Gastroesophageal sphincter (tissue), 4 donors: ENCODE measurements at regions not wholly inside any gene's neighbourhood (a gene's known extent, or its start where the extent isn't known, plus 50 kb on each side); places are given as distances from the start of the nearest gene placed in this dataset.

Source experiments
- ATAC-seq: fragments of 150-250 bp; one replicate; pipeline ENCODE4 v1.9.1; 2016; ENCODE audit warnings: mild to moderate bottlenecking, moderate library complexity
- H3K27ac ChIP-seq, 4 donors: fragments of 200-600 bp; sonication (generic) in 3 of 4; 1 replicate in 3 of 4; 2 replicates in 1 of 4; pipeline ENCODE4 v1.5.1; 2016 to 2019
- H3K27me3 ChIP-seq: fragments of 200-600 bp; sonication (generic); one replicate; pipeline ENCODE4 v1.5.1; 2019
- H3K36me3 ChIP-seq, 2 donors: fragments of 200-600 bp; sonication (generic); one replicate each; pipeline ENCODE4 v1.5.1; 2019; ENCODE audit warnings: control low read depth in 1 of 2
- H3K4me1 ChIP-seq, 3 donors: fragments of 200-600 bp; sonication (generic); 1 replicate in 2 of 3; 2 replicates in 1 of 3; pipeline ENCODE4 v1.5.1; 2016 to 2019; ENCODE audit warnings: control low read depth in 2 of 3
- H3K4me3 ChIP-seq, 2 donors: fragments of 200-600 bp; sonication (generic); one replicate each; pipeline ENCODE4 v1.5.1; 2019; ENCODE audit warnings: mild to moderate bottlenecking in 1 of 2, moderate library complexity in 1 of 2
- H3K9me3 ChIP-seq, 3 donors: fragments of 200-600 bp; sonication (generic); one replicate each; pipeline ENCODE4 v1.5.1; 2017 to 2019; ENCODE audit warnings: control low read depth in 2 of 3
- EP300 ChIP-seq: sonication (generic); formaldehyde crosslinking; IDR thresholded peaks from one replicate; pipeline ENCODE4 v1.6.1; 2017; ENCODE audit warnings: antibody characterized with exemption, mild to moderate bottlenecking
- POLR2A ChIP-seq, 2 donors: fragments of 450-650 bp; IDR thresholded peaks; one replicate each; pipeline ENCODE4 v1.6.1; 2017; ENCODE audit warnings: antibody characterized with exemption in 2 of 2, mild to moderate bottlenecking in 2 of 2, moderate library complexity in 1 of 2
- POLR2AphosphoS5 ChIP-seq: sonication (generic); formaldehyde crosslinking; IDR thresholded peaks from one replicate; pipeline ENCODE4 v1.6.1; 2017; ENCODE audit warnings: antibody characterized with exemption
- WGBS, 2 donors: methylation state at CpG; one replicate each; pipeline ENCODE4 v1.1.5; 2018; ENCODE audit warnings: low coverage in 1 of 2; 5-methylcytosine and 5-hydroxymethylcytosine counted together
- TF ChIP-seq, protein P1 (sequence below), 4 experiments: fragments of 200-600 bp in 2 of 4; fragments of 450-650 bp in 2 of 4; sonication (generic) in 1 of 4; IDR thresholded peaks; one replicate each; pipeline ENCODE4 v1.5.1; 2017 to 2019; ENCODE audit warnings: antibody characterized with exemption in 4 of 4, mild to moderate bottlenecking in 2 of 4, moderate library complexity in 2 of 4

DNA sequence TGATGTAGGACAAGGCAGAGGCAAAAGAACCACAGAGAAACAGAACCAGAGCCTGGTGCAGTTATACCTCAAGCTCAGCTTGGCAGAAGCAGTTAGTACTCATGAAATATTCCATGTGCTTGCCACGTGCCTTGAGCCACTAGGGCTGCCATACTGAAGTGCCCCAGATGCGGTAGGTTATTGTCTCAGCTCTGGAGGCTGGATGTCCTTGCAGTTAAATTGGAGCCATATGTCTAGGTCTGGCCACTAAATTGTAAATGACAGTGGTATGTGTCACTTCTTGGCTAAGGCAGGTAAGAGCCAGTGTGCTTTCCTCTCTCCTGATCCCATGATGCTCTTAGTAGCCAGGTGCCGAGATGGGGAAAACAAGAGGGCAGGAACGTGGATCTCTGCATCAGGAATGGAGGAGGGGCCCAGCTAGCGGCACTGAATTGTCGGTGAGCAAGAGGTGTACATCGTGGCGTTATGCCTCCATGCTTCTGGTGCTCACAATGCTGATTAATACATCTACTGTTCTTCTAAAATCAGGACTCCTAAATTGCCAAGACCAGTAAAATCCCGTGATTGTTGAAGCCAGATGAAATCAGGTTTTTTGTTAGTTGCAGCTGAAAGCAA, 73.5 kb downstream of the PSMG1 start:
- no peaks in the 10 kb centered on the region for H3K36me3 ChIP-seq
- ATAC-seq, result no peak
- no peaks in the 10 kb centered on the region for H3K9me3 ChIP-seq
- H3K4me1 ChIP-seq, result peaks cover 0 to 24% (median 0%) of the 10 kb centered on the region in 3 donors
- no peaks in the 10 kb centered on the region for H3K27me3 ChIP-seq
- H3K4me3 ChIP-seq, result no peak overlapping the region
- no peak overlapping the region for H3K27ac ChIP-seq
- TF ChIP-seq EP300 (no peak), POLR2A (IDR thresholded peaks at IDR 0.05) (no peak), POLR2AphosphoS5 (no peak)
- TF ChIP-seq, protein P1, sequence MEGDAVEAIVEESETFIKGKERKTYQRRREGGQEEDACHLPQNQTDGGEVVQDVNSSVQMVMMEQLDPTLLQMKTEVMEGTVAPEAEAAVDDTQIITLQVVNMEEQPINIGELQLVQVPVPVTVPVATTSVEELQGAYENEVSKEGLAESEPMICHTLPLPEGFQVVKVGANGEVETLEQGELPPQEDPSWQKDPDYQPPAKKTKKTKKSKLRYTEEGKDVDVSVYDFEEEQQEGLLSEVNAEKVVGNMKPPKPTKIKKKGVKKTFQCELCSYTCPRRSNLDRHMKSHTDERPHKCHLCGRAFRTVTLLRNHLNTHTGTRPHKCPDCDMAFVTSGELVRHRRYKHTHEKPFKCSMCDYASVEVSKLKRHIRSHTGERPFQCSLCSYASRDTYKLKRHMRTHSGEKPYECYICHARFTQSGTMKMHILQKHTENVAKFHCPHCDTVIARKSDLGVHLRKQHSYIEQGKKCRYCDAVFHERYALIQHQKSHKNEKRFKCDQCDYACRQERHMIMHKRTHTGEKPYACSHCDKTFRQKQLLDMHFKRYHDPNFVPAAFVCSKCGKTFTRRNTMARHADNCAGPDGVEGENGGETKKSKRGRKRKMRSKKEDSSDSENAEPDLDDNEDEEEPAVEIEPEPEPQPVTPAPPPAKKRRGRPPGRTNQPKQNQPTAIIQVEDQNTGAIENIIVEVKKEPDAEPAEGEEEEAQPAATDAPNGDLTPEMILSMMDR (IDR thresholded peaks at IDR 0.05), result no peak
- 97% methylated on average over 6 to 7 of the region's 9 CpGs for WGBS, 2 donors

DNA sequence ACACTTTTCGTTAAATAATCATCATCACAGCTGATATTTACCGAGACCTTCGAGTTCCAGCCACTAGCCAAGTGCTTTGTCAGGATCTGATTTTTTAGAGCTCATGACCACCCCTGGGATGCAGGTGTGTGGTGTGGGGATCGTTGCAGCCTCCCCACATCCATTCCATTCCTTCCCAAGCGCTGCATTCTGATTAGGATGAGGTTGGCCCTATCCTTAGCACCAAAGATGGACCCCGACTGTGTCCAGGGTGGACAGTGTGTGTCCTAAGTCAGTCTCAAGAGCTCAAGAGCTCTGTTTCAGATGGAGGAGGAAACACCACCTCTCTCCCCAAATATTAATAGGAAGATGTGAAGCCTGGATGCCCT, 74.1 kb downstream of the PSMG1 start:
- no peak for ATAC-seq
- H3K27ac ChIP-seq, result no peak overlapping the region
- H3K9me3 ChIP-seq, result no peaks in the 10 kb centered on the region
- H3K4me1 ChIP-seq, result peaks cover 0 to 24% (median 0%) of the 10 kb centered on the region in 3 donors
- 100% methylated on average over 3 of the region's 6 CpGs for WGBS, 2 donors
- no peaks in the 10 kb centered on the region for H3K27me3 ChIP-seq
- no peak for TF ChIP-seq POLR2A (IDR thresholded peaks at IDR 0.05)
- no peak for TF ChIP-seq POLR2AphosphoS5
- TF ChIP-seq EP300, result no peak
- TF ChIP-seq, protein P1 (IDR thresholded peaks at IDR 0.05), result no peak
- H3K36me3 ChIP-seq, result no peaks in the 10 kb centered on the region
- no peak overlapping the region for H3K4me3 ChIP-seq

DNA sequence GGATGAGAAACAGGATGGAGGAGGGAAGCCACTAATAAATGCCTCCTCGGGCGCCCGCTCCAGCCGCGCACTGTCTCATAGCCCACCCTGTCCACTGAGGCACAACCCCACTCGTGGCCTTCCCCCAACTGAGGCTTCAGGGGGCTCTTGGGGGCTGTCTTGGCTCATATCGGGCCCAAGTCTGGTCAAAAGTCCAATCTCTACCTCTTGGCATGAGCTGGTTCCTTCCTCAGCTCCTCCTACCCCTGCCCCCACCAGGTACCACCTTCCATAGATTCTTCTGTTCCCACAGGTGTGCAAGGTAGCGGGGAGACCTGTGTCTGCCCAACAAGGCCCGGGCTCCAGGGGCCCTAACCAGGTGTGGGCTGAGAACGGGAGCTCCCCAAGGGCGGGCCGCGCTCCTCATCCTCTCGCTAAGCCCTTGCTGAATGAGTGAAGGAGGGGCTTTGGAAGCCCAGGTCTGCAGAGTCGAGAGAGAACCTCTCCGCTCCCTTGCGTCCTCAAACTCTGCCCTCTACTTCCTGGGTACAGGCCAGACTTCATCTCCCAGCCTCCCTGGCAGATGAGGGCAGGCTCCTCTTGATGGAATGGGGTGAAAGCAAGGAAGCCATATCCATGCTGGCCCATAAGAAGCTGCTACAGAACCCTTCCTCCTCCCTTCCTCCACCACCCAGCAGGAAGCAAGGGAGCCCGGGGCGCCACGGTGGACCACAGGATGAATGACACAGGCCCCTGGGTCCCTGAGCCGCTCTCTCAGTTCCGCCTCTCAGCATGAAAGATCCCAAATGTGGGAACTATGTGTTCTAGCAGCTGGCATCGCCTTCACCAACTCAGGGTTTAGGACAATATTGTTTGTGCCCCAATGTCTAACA, 74.7 kb downstream of the PSMG1 start:
- TF ChIP-seq, protein P1 (IDR thresholded peaks at IDR 0.05), result no peak
- TF ChIP-seq EP300, result no peak
- no peak for TF ChIP-seq POLR2A (IDR thresholded peaks at IDR 0.05)
- TF ChIP-seq POLR2AphosphoS5, result no peak
- Histone ChIP-seq H3K36me3 (no peaks in the 10 kb centered on the region), H3K4me1 (peaks cover 0 to 24% (median 0%) of the 10 kb centered on the region in 3 donors), H3K27ac (no peak overlapping the region), H3K9me3 (no peaks in the 10 kb centered on the region), H3K4me3 (no peak overlapping the region), H3K27me3 (no peaks in the 10 kb centered on the region)
- ATAC-seq, result no peak
- WGBS, 2 donors, result 95 to 96% methylated on average over 9 to 14 of the region's 23 CpGs

DNA sequence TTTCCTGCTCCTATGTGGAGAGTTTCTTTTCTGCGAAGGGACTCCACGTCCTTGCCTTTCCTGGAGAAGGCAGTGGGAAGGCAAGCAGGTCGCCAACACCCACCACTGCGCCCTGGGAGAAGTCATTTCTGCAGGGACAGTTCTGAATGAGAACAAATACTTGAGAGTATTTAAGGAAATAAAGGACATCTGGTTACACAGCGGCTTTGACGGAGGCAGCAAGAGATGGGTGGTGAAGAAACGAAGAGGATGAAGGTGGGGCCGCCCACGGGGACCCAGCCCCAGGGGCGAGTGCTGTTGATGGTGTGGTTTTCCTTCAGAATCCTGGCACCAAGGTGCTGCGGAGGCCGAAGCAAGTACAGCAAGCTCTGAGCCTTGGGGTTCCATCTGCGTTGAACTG, 75.5 kb downstream of the PSMG1 start:
- ATAC-seq, result no peak
- H3K36me3 ChIP-seq, result no peaks in the 10 kb centered on the region
- H3K27ac ChIP-seq, result no peak overlapping the region
- no peaks in the 10 kb centered on the region for H3K9me3 ChIP-seq
- H3K4me3 ChIP-seq, result no peak overlapping the region
- WGBS, 2 donors, result 86 to 93% methylated on average over 4 to 8 of the region's 13 CpGs
- TF ChIP-seq POLR2AphosphoS5, result no peak
- TF ChIP-seq EP300, result no peak
- TF ChIP-seq POLR2A (IDR thresholded peaks at IDR 0.05), result no peak
- TF ChIP-seq, protein P1 (IDR thresholded peaks at IDR 0.05), result no peak
- H3K27me3 ChIP-seq, result no peaks in the 10 kb centered on the region
- peaks cover 0 to 16% (median 0%) of the 10 kb centered on the region in 3 donors for H3K4me1 ChIP-seq
